GM19395 (cell line): ENCODE measurements at regions not wholly inside any gene's neighbourhood (a gene's known extent, or its start where the extent isn't known, plus 50 kb on each side); places are given as distances from the start of the nearest gene placed in this dataset.
"Not testable (repeated sequence)": the region's sequence is repeated elsewhere in the genome, so short reads cannot be mapped to it uniquely, and the experiment has no call there.

Source experiments
- ATAC-seq: cut with Tn5 transposase; IDR thresholded peaks from one replicate; pipeline ENCODE4 v1.9.1; 2021; ENCODE audit warnings: mild to moderate bottlenecking, moderate library complexity; ENCODE audit not compliant: unreplicated experiment

GRCh38 chr1:90317628-90318027 lies 322.7 kb downstream of the ZNF326 start:
- ATAC-seq, result no peak

GRCh38 chr1:90314533-90314932 lies 319.6 kb downstream of the ZNF326 start:
- ATAC-seq, result no peak

- ATAC-seq, result no peak
These were observed 318.9 kb downstream of the ZNF326 start for GRCh38 chr1:90313778-90314177.

GRCh38 chr1:90309806-90310205 lies 314.9 kb downstream of the ZNF326 start:
- no peak for ATAC-seq

GRCh38 chr1:90308421-90308820 lies 313.5 kb downstream of the ZNF326 start:
- no peak for ATAC-seq

GRCh38 chr1:90305577-90305976 lies 310.7 kb downstream of the ZNF326 start:
- no peak for ATAC-seq

- no peak for ATAC-seq
These were observed 301.4 kb downstream of the ZNF326 start for GRCh38 chr1:90296327-90296726.

- ATAC-seq, result no peak
These were observed 300.6 kb downstream of the ZNF326 start for GRCh38 chr1:90295534-90295933.

GRCh38 chr1:90291431-90292216 lies 296.7 kb downstream of the ZNF326 start:
- ATAC-seq, result no peak

GRCh38 chr1:90282811-90283210 lies 287.9 kb downstream of the ZNF326 start:
- ATAC-seq, result no peak

- not testable (repeated sequence) for ATAC-seq
These were observed 287.0 kb downstream of the ZNF326 start for GRCh38 chr1:90281886-90282285.

GRCh38 chr1:90277270-90277669 lies 282.4 kb downstream of the ZNF326 start:
- no peak for ATAC-seq

GRCh38 chr1:90274376-90274775 lies 279.5 kb downstream of the ZNF326 start:
- no peak for ATAC-seq

GRCh38 chr1:90273241-90273774 lies 278.4 kb downstream of the ZNF326 start:
- ATAC-seq, result no peak

- ATAC-seq, result no peak
These were observed 267.9 kb downstream of the ZNF326 start for GRCh38 chr1:90262791-90263190.

GRCh38 chr1:90262286-90262685 lies 267.4 kb downstream of the ZNF326 start:
- ATAC-seq, result no peak

GRCh38 chr1:90246069-90246468 lies 251.2 kb downstream of the ZNF326 start:
- no peak for ATAC-seq

- ATAC-seq, result no peak
These were observed 241.6 kb downstream of the ZNF326 start for GRCh38 chr1:90236493-90236892.

GRCh38 chr1:90223401-90223800 lies 228.5 kb downstream of the ZNF326 start:
- no peak for ATAC-seq

GRCh38 chr1:90220941-90221693 lies 226.2 kb downstream of the ZNF326 start:
- no peak for ATAC-seq

- ATAC-seq, result no peak
These were observed 225.6 kb downstream of the ZNF326 start for GRCh38 chr1:90220496-90220895.
